B cell (primary cell): ENCODE measurements at regions not wholly inside any gene's neighbourhood (a gene's known extent, or its start where the extent isn't known, plus 50 kb on each side); places are given as distances from the start of the nearest gene placed in this dataset.

Experiments
- EZH2 ChIP-seq: IDR thresholded peaks from 2 replicates; pipeline ENCODE4 v1.6.1; 2012; ENCODE audit warnings: borderline replicate concordance, low read depth, mild to moderate bottlenecking, moderate library complexity, low read length; ENCODE audit not compliant: insufficient read depth, poor library complexity, severe bottlenecking
- TF ChIP-seq, protein P1 (sequence below): fragments of 200-600 bp; IDR thresholded peaks from one replicate; pipeline ENCODE4 v1.8.0; 2022; ENCODE audit warnings: antibody characterized with exemption, mild to moderate bottlenecking

DNA sequence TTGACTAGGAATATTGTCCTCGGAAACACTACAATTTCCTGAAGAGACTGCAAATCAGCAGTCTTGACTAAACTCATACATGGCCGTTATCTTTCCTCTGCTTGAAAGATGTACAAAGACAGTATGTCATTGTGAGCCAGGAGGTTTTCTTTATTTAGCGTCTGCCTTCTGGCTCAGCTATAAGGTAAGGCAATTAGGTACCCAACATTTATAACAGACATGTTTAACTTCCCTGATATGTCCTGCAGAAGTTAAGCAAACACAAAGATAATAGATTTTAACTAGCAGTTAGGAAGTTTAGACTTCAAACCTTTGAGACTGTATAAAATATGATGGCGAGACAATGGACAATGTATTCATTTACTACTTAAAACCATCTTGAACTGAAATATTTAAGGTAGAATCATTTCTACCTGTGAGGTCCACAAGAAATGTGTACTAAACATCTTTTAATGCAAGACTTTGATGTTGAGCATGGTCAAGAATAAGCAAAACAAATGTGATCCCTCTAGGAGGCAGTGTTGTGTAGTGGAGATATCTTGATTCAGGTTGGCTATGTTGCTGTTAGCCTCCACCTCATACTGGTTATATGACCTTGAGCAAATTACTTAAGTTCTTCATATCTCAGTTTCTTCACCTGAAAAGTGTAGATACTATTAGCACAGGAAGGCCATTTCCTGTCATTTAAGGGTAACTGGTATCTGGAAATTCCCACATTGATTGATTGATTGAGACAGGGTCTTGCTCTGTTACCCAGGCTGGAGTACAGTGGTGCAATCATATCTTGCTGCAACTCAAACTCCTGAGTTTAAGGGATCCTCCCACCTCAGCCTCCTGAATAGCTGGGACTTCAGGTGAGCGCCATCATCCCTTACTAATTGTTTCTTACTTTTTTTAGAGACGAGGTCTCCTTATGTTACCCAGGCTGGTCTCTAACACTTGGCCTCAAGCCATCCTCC lies 96.3 kb upstream of the EEA1 start:
- TF ChIP-seq, protein P1, sequence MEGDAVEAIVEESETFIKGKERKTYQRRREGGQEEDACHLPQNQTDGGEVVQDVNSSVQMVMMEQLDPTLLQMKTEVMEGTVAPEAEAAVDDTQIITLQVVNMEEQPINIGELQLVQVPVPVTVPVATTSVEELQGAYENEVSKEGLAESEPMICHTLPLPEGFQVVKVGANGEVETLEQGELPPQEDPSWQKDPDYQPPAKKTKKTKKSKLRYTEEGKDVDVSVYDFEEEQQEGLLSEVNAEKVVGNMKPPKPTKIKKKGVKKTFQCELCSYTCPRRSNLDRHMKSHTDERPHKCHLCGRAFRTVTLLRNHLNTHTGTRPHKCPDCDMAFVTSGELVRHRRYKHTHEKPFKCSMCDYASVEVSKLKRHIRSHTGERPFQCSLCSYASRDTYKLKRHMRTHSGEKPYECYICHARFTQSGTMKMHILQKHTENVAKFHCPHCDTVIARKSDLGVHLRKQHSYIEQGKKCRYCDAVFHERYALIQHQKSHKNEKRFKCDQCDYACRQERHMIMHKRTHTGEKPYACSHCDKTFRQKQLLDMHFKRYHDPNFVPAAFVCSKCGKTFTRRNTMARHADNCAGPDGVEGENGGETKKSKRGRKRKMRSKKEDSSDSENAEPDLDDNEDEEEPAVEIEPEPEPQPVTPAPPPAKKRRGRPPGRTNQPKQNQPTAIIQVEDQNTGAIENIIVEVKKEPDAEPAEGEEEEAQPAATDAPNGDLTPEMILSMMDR: peak; percentile 51
- TF ChIP-seq EZH2: no peak
